ENCODE measurements at regions not wholly inside any gene's neighbourhood (a gene's known extent, or its start where the extent isn't known, plus 50 kb on each side); places are given as distances from the start of the nearest gene placed in this dataset.
"Not testable (repeated sequence)": the region's sequence is repeated elsewhere in the genome, so short reads cannot be mapped to it uniquely, and the experiment has no call there.

- not testable (repeated sequence) for DNase-seq (ENCODE audit: low read depth)
Observed at GRCh38 chr4:153106736-153107135, 97.5 kb upstream of the TRIM2 start.

GRCh38 chr4:153107246-153107645 lies 97.0 kb upstream of the TRIM2 start:
- no peak for DNase-seq (ENCODE audit: low read depth)

GRCh38 chr4:153109296-153109849 lies 94.9 kb upstream of the TRIM2 start:
- no peak for DNase-seq (ENCODE audit: low read depth)

GRCh38 chr4:153110739-153111138 lies 93.5 kb upstream of the TRIM2 start:
- DNase-seq (ENCODE audit: low read depth), result no peak

GRCh38 chr4:153111426-153112040 lies 92.7 kb upstream of the TRIM2 start:
- no peak for DNase-seq (ENCODE audit: low read depth)

GRCh38 chr4:153112041-153112441 lies 92.2 kb upstream of the TRIM2 start:
- DNase-seq (ENCODE audit: low read depth), result no peak

- no peak for DNase-seq (ENCODE audit: low read depth)
Observed at GRCh38 chr4:153113061-153113837, 91.0 kb upstream of the TRIM2 start.

- DNase-seq (ENCODE audit: low read depth), result no peak
Observed at GRCh38 chr4:153113838-153114105, 90.5 kb upstream of the TRIM2 start.

GRCh38 chr4:153114771-153115321 lies 89.4 kb upstream of the TRIM2 start:
- no peak for DNase-seq (ENCODE audit: low read depth)

GRCh38 chr4:153115322-153116290 lies 88.6 kb upstream of the TRIM2 start:
- DNase-seq (ENCODE audit: low read depth), result peak; percentile 54

- no peak for DNase-seq (ENCODE audit: low read depth)
Observed at GRCh38 chr4:153116291-153116680, 88.0 kb upstream of the TRIM2 start.

GRCh38 chr4:153116801-153117200 lies 87.4 kb upstream of the TRIM2 start:
- no peak for DNase-seq (ENCODE audit: low read depth)

- DNase-seq (ENCODE audit: low read depth), result no peak
Observed at GRCh38 chr4:153117554-153117953, 86.7 kb upstream of the TRIM2 start.

- DNase-seq (ENCODE audit: low read depth), result no peak
Observed at GRCh38 chr4:153119626-153120025, 84.6 kb upstream of the TRIM2 start.

GRCh38 chr4:153120235-153120634 lies 84.0 kb upstream of the TRIM2 start:
- no peak for DNase-seq (ENCODE audit: low read depth)

- DNase-seq (ENCODE audit: low read depth), result no peak
Observed at GRCh38 chr4:153122855-153123254, 81.4 kb upstream of the TRIM2 start.

- no peak for DNase-seq (ENCODE audit: low read depth)
Observed at GRCh38 chr4:153126137-153126536, 78.1 kb upstream of the TRIM2 start.

- DNase-seq (ENCODE audit: low read depth), result peak; percentile 66
Observed at GRCh38 chr4:153127760-153128494, 76.3 kb upstream of the TRIM2 start.

GRCh38 chr4:153131596-153131995 lies 72.6 kb upstream of the TRIM2 start:
- no peak for DNase-seq (ENCODE audit: low read depth)

GRCh38 chr4:153137159-153137558 lies 67.1 kb upstream of the TRIM2 start:
- no peak for DNase-seq (ENCODE audit: low read depth)

All from stimulated activated CD8-positive, alpha-beta memory T cell treated with anti-CD3 and anti-CD28 coated beads, Interleukin-4, amount 100 ng/mL, for 24 hours (primary cell).